ENCODE measurements at regions not wholly inside any gene's neighbourhood (a gene's known extent, or its start where the extent isn't known, plus 50 kb on each side); places are given as distances from the start of the nearest gene placed in this dataset.
A peak's percentile ranks its signal among the peaks of the same experiment; 100 is the strongest.

GRCh38 chr13:21297914-21298831, 121.7 kb downstream of the MRPL57 start:
- TF ChIP-seq CREB5 (CRISPR knock-in tag; IDR thresholded peaks at IDR 0.05; ENCODE audit: low read depth) (no peak), PPARA (CRISPR knock-in tag; IDR thresholded peaks at IDR 0.05; ENCODE audit: borderline replicate concordance) (no peak), ARNTL (CRISPR knock-in tag; IDR thresholded peaks at IDR 0.05; ENCODE audit: borderline replicate concordance, low read depth) (no peak), ZFP3 (CRISPR knock-in tag; IDR thresholded peaks at IDR 0.05) (no peak), RARB (CRISPR knock-in tag; IDR thresholded peaks at IDR 0.05) (no peak)
- TF ChIP-seq, protein P1, sequence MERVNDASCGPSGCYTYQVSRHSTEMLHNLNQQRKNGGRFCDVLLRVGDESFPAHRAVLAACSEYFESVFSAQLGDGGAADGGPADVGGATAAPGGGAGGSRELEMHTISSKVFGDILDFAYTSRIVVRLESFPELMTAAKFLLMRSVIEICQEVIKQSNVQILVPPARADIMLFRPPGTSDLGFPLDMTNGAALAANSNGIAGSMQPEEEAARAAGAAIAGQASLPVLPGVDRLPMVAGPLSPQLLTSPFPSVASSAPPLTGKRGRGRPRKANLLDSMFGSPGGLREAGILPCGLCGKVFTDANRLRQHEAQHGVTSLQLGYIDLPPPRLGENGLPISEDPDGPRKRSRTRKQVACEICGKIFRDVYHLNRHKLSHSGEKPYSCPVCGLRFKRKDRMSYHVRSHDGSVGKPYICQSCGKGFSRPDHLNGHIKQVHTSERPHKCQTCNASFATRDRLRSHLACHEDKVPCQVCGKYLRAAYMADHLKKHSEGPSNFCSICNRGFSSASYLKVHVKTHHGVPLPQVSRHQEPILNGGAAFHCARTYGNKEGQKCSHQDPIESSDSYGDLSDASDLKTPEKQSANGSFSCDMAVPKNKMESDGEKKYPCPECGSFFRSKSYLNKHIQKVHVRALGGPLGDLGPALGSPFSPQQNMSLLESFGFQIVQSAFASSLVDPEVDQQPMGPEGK (CRISPR knock-in tag; IDR thresholded peaks at IDR 0.05; ENCODE audit: borderline replicate concordance): peak; percentile 99
- TF ChIP-seq, protein P2, sequence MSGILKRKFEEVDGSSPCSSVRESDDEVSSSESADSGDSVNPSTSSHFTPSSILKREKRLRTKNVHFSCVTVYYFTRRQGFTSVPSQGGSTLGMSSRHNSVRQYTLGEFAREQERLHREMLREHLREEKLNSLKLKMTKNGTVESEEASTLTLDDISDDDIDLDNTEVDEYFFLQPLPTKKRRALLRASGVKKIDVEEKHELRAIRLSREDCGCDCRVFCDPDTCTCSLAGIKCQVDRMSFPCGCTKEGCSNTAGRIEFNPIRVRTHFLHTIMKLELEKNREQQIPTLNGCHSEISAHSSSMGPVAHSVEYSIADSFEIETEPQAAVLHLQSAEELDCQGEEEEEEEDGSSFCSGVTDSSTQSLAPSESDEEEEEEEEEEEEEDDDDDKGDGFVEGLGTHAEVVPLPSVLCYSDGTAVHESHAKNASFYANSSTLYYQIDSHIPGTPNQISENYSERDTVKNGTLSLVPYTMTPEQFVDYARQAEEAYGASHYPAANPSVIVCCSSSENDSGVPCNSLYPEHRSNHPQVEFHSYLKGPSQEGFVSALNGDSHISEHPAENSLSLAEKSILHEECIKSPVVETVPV (CRISPR knock-in tag; IDR thresholded peaks at IDR 0.05): no peak
